Mucosa of descending colon (tissue), 3 donors: ENCODE measurements at regions not wholly inside any gene's neighbourhood (a gene's known extent, or its start where the extent isn't known, plus 50 kb on each side); places are given as distances from the start of the nearest gene placed in this dataset.

Source experiments
- ATAC-seq: fragments of 200-7000 bp; cut with Tn5 transposase; one replicate; pipeline ENCODE4 v1.9.1; 2020; ENCODE audit warnings: mild to moderate bottlenecking, moderate library complexity
- DNase-seq, 3 donors: peaks; one replicate each; pipeline ENCODE4 v3.0.0-alpha.2; 2020
- H3K36me3 ChIP-seq: fragments of 200-600 bp; one replicate; pipeline ENCODE4 v1.8.0; 2021; ENCODE audit warnings: low read depth, mild to moderate bottlenecking
- H3K4me1 ChIP-seq: fragments of 200-600 bp; one replicate; pipeline ENCODE4 v1.8.0; 2021; ENCODE audit warnings: low read depth, mild to moderate bottlenecking
- H3K4me3 ChIP-seq: fragments of 200-600 bp; one replicate; pipeline ENCODE4 v1.8.0; 2021; ENCODE audit warnings: mild to moderate bottlenecking
- H3K9me3 ChIP-seq: fragments of 200-600 bp; one replicate; pipeline ENCODE4 v1.8.0; 2021; ENCODE audit warnings: mild to moderate bottlenecking
- intact Hi-C, 2 donors: fragments of 100-400 bp; cut with DNase I in 1 of 2; cut with micrococcal nuclease in 1 of 2; formaldehyde crosslinking; loops; one replicate each; pipeline versions ENCODE4 v1.11.0 to v1.11.1; 2022; cut with DNase I, micrococcal nuclease
- TF ChIP-seq, protein P1 (sequence below): fragments of 200-600 bp; IDR thresholded peaks from one replicate; pipeline ENCODE4 v1.8.0; 2022; ENCODE audit warnings: antibody characterized with exemption, mild to moderate bottlenecking
- donor health status: DM: no; HTN: no; CAD: no; lungs with moderate emphysema.
- donor health status: DM: no; HTN: no; CAD: no.
- donor health status: DM: no; HTN: yes; CAD: no.

DNA sequence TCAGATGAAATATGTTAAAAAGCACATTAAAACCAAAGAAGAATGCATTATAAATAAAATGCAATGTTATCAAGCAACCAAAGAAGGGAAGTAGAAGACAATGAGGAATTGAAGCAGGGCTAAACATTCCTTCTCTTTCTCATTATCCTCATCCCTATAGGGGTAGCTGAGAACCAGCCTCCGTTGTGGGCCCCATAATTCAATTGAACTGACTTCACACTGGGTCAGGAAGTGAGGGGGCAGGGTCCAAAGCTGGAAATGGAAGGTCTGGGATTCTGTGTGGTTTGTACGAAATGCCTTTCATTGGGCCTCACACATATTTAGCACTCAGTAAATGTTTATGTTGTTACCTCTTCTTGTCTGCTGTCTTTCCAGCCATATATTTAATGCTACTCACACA, 220.4 kb upstream of the CD180 start:
- intact Hi-C loops = no loop called here
- Histone ChIP-seq H3K4me3 (no peak overlapping the region), H3K9me3 (no peaks in the 10 kb centered on the region), H3K36me3 (no peaks in the 10 kb centered on the region), H3K4me1 (no peaks in the 10 kb centered on the region)
- DNase-seq (no peak), ATAC-seq (no peak)
- TF ChIP-seq, protein P1, sequence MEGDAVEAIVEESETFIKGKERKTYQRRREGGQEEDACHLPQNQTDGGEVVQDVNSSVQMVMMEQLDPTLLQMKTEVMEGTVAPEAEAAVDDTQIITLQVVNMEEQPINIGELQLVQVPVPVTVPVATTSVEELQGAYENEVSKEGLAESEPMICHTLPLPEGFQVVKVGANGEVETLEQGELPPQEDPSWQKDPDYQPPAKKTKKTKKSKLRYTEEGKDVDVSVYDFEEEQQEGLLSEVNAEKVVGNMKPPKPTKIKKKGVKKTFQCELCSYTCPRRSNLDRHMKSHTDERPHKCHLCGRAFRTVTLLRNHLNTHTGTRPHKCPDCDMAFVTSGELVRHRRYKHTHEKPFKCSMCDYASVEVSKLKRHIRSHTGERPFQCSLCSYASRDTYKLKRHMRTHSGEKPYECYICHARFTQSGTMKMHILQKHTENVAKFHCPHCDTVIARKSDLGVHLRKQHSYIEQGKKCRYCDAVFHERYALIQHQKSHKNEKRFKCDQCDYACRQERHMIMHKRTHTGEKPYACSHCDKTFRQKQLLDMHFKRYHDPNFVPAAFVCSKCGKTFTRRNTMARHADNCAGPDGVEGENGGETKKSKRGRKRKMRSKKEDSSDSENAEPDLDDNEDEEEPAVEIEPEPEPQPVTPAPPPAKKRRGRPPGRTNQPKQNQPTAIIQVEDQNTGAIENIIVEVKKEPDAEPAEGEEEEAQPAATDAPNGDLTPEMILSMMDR = no peak

DNA sequence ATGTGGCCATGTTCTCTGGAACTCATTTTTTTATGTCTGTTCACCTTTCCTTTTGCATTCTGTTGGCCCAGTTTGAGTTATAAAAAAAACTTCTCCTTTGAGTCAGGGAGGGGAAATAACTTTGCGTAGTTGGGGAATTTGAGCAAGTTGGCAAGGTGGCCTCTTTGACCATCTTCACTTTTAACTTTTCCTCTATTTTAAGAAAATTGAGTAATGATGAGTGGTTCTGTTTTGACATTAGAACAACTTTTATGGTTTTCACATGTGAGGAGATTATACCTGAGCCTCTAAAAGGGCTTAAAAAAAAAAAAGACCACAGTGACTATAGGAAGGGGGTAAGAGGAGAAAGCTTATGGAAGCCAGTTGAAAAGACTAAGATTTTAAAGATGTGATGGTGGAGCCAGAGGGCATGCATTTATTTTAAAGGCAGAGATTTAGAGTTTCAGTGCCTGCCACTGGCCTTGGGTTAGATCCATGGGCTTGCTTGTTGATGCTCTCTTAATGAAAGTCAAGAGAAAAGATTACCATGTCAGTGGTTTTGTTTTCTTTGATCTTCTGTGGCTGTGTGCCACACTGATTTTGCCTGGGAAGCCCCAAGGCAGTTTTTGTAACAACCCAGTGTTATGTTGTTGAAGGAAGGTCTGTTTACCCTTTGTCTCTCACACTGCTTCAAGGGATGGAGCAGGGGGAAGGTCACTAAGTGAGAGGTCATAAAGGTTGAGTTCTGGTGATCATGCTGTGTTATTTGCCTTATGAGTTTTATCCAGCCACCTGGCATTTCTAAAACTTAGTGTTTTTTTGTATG, 219.7 kb upstream of the CD180 start:
- intact Hi-C loops = no loop called here
- Histone ChIP-seq H3K9me3 (no peaks in the 10 kb centered on the region), H3K36me3 (no peaks in the 10 kb centered on the region), H3K4me1 (no peaks in the 10 kb centered on the region), H3K4me3 (no peak overlapping the region)
- DNase-seq (no peak), ATAC-seq (no peak)
- TF ChIP-seq, protein P1 = no peak

DNA sequence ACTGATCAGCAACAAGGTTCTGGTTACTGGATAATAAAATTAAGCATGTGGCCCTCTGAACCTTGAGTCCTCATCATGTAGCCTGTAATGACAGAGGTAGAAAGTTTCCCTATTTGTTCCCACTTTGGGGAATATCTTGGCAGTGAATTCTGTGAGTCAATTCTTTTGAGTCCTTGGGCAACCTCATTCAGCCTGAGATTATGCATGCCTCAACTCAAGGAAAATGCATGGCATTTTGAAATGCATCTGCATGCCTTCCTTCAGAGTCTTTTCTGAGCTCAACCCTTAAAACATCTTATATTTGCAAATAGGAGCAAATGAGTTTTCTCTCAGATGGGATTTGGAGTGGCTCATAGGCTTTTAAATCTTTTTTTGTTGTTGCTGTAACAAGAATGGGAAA, 218.1 kb upstream of the CD180 start:
- TF ChIP-seq, protein P1 = no peak
- no peak for DNase-seq
- Histone ChIP-seq H3K4me3 (no peak overlapping the region), H3K36me3 (no peaks in the 10 kb centered on the region), H3K9me3 (no peaks in the 10 kb centered on the region), H3K4me1 (no peaks in the 10 kb centered on the region)
- no peak for ATAC-seq
- intact Hi-C loops = no loop called here

DNA sequence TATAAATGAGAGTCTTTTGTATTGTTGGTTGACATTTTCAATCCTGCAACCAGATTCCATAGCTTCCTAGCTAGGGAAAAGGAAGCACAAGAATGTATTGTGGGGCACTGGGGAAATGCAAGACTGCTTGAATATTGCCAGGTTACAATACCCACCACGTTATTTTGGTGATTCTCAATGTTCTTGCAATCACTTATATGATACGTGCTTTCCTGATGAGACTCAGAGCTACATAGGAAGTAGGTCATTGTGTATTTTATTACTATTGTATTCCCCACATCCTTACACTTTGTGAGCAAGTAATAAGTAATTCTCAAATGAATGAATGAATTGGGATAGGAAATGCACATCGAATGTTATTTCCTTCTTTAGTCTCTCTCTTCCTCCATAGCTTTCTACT, 217.1 kb upstream of the CD180 start:
- Histone ChIP-seq H3K4me3 (no peak overlapping the region), H3K36me3 (no peaks in the 10 kb centered on the region), H3K4me1 (no peaks in the 10 kb centered on the region), H3K9me3 (no peaks in the 10 kb centered on the region)
- no peak for ATAC-seq
- no peak for DNase-seq
- TF ChIP-seq, protein P1 = no peak
- intact Hi-C loops = no loop called here

DNA sequence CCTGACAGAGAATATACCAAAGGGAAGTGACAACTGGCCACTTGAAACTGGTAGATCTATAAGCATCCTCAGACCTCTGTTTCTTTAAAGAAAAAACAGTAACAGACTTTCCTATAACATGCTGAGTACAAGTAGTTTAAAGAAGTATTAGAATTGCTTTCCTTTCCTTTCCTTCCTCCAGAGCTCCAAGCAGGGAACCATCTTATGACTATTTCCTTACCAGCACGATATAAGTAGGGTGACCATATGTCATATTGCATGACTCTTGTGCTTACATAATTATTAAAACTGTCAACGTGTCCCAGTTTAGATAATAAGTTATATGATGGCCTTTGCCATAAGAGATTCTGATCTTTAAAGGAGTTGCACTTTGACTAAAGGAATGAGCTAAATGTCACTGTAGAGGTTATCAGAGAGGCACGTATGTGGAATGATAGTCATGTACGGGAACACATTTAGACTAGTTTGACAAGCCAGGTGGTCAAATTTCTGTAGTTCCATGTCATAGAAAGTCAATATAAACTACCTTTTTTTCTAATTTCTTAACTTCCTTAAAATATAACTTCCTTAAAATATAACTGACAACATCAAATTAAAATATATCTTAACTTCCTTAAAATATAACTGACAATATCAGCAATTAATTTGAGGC, 212.7 kb upstream of the CD180 start:
- H3K4me3 ChIP-seq = no peak overlapping the region
- no peak for DNase-seq
- no peak for ATAC-seq
- no peaks in the 10 kb centered on the region for H3K36me3 ChIP-seq
- intact Hi-C loops = no loop called here
- H3K4me1 ChIP-seq = no peaks in the 10 kb centered on the region
- TF ChIP-seq, protein P1 = no peak
- no peaks in the 10 kb centered on the region for H3K9me3 ChIP-seq
